ENCODE measurements at regions not wholly inside any gene's neighbourhood (a gene's known extent, or its start where the extent isn't known, plus 50 kb on each side); places are given as distances from the start of the nearest gene placed in this dataset.

DNA sequence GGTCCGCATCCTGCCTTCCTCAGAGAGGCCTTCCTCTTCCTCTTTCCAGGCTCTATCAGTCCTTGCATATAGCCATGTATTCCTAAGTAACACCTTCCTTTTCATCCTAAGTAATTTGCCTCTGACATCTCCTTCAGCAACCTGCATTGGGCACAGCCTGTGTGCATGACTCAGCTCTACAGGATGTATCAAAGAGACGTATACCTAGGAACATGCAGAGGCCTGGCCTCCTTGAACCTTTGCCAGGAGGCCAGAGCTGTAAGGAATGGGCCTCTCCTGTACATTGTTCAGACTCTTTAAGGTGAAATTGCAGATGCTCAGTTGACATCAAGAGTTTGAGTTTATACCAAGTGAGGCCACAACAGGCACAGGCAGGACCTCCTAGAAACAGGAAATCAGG lies 76.0 kb upstream of the CELF4 start:
- Histone ChIP-seq H3K4me3 (no peak overlapping the region), H3K27me3 (replicated peaks) (no peaks in the 10 kb centered on the region), H3K27ac (no peak overlapping the region), H3K9me3 (replicated peaks) (0 out of 2 replicates have a peak, but pooled peaks cover 3% of the 10 kb centered on the region), H3K4me1 (replicated peaks) (no peaks in the 10 kb centered on the region), H3K36me3 (no peaks in the 10 kb centered on the region)
- no peak for DNase-seq (ENCODE audit: low read depth in 1 of 2, low spot score in 2 of 2)

DNA sequence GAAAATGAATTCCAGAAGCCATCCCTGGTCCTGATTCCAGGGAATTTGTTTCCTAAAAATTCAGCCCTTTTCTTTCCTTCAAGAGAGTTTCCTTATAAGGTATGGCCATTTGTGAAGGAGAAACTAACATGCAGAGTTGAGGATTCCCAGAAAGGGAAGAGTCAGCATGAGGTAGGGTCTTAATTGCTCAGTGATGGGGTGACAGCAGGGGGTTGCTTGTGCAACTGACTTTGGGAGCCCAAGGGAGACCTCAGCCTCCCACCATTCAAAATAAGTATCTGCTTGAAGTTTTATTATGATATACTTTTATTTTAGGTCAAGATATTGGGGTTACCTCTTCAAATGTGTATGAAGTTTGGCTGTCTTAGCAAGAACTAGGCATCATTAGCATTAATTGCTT lies 74.9 kb upstream of the CELF4 start:
- no peak overlapping the region for H3K4me3 ChIP-seq
- no peaks in the 10 kb centered on the region for H3K4me1 ChIP-seq (replicated peaks)
- H3K9me3 ChIP-seq (replicated peaks), result peaks cover 3% of the 10 kb centered on the region; the same call in 1 of the 2 replicates
- no peak overlapping the region for H3K27ac ChIP-seq
- DNase-seq (ENCODE audit: low read depth in 1 of 2, low spot score in 2 of 2), result no peak
- no peaks in the 10 kb centered on the region for H3K36me3 ChIP-seq
- no peaks in the 10 kb centered on the region for H3K27me3 ChIP-seq (replicated peaks)

DNA sequence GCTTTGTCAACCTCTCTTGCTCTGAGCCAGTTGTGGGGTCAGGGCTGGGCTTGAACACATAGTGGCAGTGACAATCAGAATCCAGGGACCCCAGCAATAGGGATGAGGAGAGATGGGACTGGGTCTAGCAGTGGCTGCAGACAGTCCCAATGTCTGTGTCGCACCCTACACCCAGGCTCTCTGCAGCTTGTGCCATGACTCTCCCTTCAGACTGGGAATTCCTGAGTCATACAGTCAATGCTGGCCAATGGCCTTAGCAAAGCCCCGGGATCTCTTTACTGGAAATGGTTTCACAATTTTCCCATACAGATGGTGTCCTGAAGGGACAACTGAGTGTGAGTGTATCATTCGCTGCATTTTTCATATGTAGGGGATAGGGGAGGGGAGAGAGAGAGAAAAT lies 74.2 kb upstream of the CELF4 start:
- Histone ChIP-seq H3K36me3 (no peaks in the 10 kb centered on the region), H3K4me1 (replicated peaks) (no peaks in the 10 kb centered on the region), H3K27ac (no peak overlapping the region), H3K9me3 (replicated peaks) (peaks cover 3% of the 10 kb centered on the region; the same call in 1 of the 2 replicates), H3K4me3 (no peak overlapping the region), H3K27me3 (replicated peaks) (no peaks in the 10 kb centered on the region)
- DNase-seq (ENCODE audit: low read depth in 1 of 2, low spot score in 2 of 2), result no peak

DNA sequence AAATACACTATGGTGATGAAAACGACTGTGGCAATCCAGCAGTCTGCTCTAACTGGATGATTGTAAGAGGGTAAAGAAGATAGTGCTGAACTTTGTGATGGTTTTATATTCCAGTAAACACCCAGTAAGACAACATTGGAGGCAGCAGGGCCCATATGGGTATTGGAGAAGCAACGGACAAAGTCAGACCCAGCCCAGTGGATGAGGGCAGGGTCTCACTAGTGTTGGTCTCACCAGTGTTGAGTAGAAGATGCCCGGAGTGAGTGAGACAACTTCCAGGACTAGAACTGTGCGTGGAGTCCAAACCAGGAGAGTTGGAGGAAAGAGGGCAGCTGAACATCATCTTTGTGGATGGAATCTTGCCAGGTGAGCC lies 71.9 kb upstream of the CELF4 start:
- Histone ChIP-seq H3K27ac (no peak overlapping the region), H3K9me3 (replicated peaks) (peaks cover 2% of the 10 kb centered on the region; the same call in 1 of the 2 replicates), H3K36me3 (no peaks in the 10 kb centered on the region), H3K4me1 (replicated peaks) (no peaks in the 10 kb centered on the region), H3K27me3 (replicated peaks) (no peaks in the 10 kb centered on the region), H3K4me3 (no peak overlapping the region)
- no peak for DNase-seq (ENCODE audit: low read depth in 1 of 2, low spot score in 2 of 2)

DNA sequence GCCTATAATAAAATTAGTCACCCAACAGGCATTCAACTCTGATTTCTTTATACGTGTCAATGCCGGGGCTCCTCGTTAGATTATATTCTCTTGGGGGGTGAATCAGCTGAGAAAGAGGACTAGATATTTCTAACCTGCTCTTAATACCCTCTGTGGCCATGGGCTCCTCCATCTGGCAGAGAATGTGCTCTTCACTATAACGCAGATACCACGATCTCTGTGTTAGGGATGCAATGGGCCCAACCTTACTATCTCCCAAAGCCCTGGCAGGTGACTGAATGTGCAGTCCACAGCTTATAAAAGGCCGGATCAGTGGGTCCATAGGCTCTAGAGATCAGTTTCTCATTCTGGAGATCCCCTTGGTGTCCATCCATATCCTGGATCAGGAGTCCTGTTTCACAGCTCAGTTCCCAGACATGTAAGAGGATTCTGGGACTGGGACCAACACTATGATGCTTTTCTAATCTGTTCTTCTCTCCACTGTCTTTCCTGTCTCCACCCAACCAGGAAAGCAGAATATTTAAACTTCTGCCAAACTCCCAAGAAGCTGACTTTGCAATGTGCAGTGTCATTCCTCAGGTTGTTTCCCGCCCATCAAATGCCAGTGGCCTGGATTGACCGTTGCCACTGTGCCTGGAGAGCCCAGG lies 71.4 kb upstream of the CELF4 start:
- Histone ChIP-seq H3K27me3 (replicated peaks) (no peaks in the 10 kb centered on the region), H3K36me3 (no peaks in the 10 kb centered on the region), H3K4me1 (replicated peaks) (no peaks in the 10 kb centered on the region), H3K27ac (no peak overlapping the region), H3K4me3 (no peak overlapping the region), H3K9me3 (replicated peaks) (no peaks in the 10 kb centered on the region; the same call in 1 of the 2 replicates)
- DNase-seq (ENCODE audit: low read depth in 1 of 2, low spot score in 2 of 2), result no peak

DNA sequence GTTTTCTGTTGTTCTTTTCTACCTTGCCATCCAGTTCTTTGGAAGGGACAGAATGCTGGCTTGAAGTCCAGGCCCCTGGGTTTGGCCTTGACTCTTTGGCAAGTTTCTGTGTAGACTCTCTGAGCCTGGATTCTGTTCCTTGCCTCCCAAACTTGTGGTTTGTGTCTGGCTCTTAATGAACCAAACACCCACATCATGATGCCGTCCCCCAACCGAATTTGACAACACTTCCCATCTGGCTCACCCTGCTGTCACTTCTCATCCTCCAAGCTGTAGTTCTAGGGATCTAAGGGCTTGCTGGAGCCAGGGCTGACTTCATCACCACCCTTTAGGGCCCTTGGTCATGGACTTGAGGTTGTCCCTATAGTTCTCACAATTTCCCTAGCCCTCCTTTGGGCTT lies 68.9 kb upstream of the CELF4 start:
- no peak for DNase-seq (ENCODE audit: low read depth in 1 of 2, low spot score in 2 of 2)
- peaks cover 2% of the 10 kb centered on the region; the same call in 1 of the 2 replicates for H3K9me3 ChIP-seq (replicated peaks)
- H3K4me3 ChIP-seq, result no peak overlapping the region
- H3K36me3 ChIP-seq, result no peaks in the 10 kb centered on the region
- no peaks in the 10 kb centered on the region for H3K4me1 ChIP-seq (replicated peaks)
- H3K27ac ChIP-seq, result no peak overlapping the region
- H3K27me3 ChIP-seq (replicated peaks), result no peaks in the 10 kb centered on the region

DNA sequence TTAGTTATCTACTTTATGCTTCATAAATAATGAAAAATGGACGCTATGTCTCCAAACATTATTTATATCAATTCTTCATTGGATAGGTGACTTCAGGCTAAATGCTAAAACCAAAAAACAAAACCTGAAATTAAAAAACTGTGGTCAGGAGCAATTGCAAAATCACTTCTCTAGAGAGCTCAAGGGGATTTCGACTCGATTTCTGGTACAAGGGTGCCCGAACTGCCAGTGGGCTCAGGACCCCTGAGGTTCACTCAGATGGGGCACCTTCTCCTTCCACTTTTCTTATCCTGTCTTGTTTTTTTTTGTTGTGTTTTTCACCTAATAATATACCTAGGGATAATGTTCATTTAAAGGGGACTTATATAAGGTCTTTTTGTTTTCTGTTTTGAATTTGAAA lies 65.8 kb upstream of the CELF4 start:
- Histone ChIP-seq H3K27me3 (replicated peaks) (no peaks in the 10 kb centered on the region), H3K27ac (no peak overlapping the region), H3K36me3 (no peaks in the 10 kb centered on the region), H3K4me1 (replicated peaks) (no peaks in the 10 kb centered on the region), H3K4me3 (no peak overlapping the region), H3K9me3 (replicated peaks) (peaks cover 2% of the 10 kb centered on the region; the same call in 1 of the 2 replicates)
- no peak for DNase-seq (ENCODE audit: low read depth in 1 of 2, low spot score in 2 of 2)

DNA sequence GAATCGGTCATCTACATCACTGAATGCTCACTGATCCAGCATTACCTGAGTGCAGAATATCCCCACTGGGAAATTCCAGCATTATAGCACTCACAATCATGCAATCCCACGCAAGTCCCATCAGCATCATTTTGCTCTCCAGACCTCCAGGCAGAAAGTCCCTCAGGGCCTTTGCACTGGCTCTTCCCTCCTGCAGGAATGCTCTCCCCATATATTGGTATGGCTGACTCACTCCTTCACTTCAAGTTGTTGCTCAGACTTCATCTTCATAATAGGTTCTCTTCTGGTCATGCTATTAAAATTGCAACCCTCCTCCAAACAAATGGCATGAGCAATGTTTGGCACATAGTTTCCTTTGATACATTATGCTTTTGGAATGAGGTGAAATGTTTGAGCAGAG lies 64.7 kb upstream of the CELF4 start:
- Histone ChIP-seq H3K9me3 (replicated peaks) (peaks cover 2% of the 10 kb centered on the region; the same call in 1 of the 2 replicates), H3K4me1 (replicated peaks) (no peaks in the 10 kb centered on the region), H3K27me3 (replicated peaks) (no peaks in the 10 kb centered on the region), H3K4me3 (no peak overlapping the region), H3K27ac (no peak overlapping the region), H3K36me3 (no peaks in the 10 kb centered on the region)
- no peak for DNase-seq (ENCODE audit: low read depth in 1 of 2, low spot score in 2 of 2)

DNA sequence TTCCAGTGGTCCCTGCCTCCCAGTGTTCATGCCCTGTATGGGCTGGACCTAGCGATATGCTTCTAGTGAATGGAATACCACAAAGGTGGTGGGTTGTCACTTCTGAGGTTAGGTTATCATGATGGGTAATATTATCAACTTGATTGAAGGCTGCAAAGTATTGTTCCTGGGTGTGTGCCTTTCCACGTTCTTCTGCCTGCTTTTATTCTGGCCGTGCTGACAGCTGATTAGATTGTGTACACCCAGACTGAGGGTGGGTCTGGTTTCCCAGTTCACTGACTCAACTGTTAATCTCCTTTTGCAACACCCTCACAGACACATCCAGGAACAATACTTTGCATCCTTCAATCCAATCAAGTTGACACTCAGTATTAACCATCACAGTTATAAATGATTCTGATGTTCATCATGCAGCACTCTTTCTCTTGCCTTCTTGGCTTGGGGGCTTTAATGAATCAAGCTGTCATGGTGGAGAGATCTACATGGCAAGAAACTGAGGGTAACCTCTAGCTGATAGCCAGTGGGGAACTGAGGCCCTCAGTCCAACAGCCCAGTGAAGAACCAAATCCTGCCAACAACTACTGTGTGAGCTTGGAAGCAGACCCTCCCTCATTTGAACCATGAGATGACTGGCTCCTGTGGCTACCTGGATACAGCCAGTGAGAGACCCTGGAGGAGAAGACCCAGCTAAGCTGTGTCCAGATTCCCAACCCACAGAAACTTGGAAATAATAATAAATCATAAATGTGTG lies 63.0 kb upstream of the CELF4 start:
- H3K4me1 ChIP-seq (replicated peaks), result no peaks in the 10 kb centered on the region
- no peak overlapping the region for H3K27ac ChIP-seq
- H3K4me3 ChIP-seq, result no peak overlapping the region
- 0 out of 2 replicates have a peak, but pooled peaks cover 2% of the 10 kb centered on the region for H3K9me3 ChIP-seq (replicated peaks)
- no peaks in the 10 kb centered on the region for H3K36me3 ChIP-seq
- H3K27me3 ChIP-seq (replicated peaks), result no peaks in the 10 kb centered on the region
- no peak for DNase-seq (ENCODE audit: low read depth in 1 of 2, low spot score in 2 of 2)

DNA sequence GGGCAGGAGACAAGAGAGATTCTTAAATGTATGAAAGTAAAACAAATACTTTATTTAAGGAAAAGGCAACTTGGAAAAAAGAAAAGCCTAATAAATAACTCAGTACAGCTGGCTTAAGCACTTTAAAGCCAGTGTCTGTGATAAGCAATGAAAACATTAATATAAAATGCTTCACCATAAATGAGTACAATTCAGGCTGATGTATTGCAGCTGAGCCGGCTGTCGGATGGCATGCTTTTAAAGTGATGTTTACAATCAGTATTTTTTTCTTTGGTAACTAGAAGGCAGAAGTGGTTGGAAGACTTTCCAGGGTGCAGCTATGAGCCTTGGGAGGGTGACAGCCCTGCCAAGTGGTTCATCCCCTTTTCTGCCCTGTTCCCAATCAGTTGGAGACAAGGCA lies 58.7 kb upstream of the CELF4 start:
- H3K36me3 ChIP-seq, result no peaks in the 10 kb centered on the region
- no peaks in the 10 kb centered on the region for H3K27me3 ChIP-seq (replicated peaks)
- H3K4me3 ChIP-seq, result no peak overlapping the region
- H3K9me3 ChIP-seq (replicated peaks), result no peaks in the 10 kb centered on the region
- H3K27ac ChIP-seq, result no peak overlapping the region
- H3K4me1 ChIP-seq (replicated peaks), result no peaks in the 10 kb centered on the region
- DNase-seq (ENCODE audit: low read depth in 1 of 2, low spot score in 2 of 2), result no peak

DNA sequence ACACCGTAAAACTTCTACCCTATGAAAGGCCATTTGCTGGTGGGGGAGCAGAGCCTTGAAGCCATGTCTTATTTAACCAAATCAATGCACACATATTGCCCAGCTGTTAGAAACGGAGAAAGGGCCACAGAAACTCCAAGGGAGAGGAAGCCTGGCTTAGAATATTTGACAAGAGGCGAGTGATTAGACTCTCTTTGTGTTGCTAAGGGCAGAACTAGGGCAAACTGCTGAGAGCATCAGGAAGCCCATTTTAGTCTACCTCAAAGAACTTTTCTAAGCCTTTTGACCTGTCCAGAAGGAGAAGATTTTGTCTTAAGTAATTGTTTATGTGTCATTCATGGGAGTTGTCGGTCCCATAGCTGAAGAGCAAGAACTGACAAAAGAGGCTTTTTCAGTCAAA lies 54.4 kb upstream of the CELF4 start:
- H3K27ac ChIP-seq, result no peak overlapping the region
- H3K27me3 ChIP-seq (replicated peaks), result no peaks in the 10 kb centered on the region
- H3K4me1 ChIP-seq (replicated peaks), result no peaks in the 10 kb centered on the region
- H3K9me3 ChIP-seq (replicated peaks), result no peaks in the 10 kb centered on the region
- DNase-seq (ENCODE audit: low read depth in 1 of 2, low spot score in 2 of 2), result no peak
- H3K4me3 ChIP-seq, result no peak overlapping the region
- no peaks in the 10 kb centered on the region for H3K36me3 ChIP-seq

DNA sequence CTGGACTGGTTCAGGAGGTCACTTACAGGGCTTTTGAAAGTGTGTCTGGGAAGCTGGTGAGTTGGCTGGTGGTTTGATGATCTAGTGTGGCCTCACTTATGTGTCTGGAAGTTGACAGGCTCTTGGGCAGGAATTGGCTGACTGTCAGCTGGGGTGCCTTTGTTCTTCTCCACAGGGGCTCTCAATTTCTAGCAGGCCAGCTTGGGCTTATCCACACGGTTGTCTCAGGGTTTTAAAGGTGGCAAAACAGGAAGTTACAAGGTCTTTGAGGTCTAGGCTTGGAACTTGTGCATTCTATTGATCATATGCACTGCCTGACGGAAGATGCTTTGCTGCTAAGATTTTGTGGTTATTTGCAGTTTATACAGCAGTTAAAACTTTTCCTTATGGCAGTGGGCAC lies 52.0 kb upstream of the CELF4 start:
- H3K9me3 ChIP-seq (replicated peaks), result 0 out of 2 replicates have a peak, but pooled peaks cover 3% of the 10 kb centered on the region
- H3K36me3 ChIP-seq, result no peaks in the 10 kb centered on the region
- H3K27me3 ChIP-seq (replicated peaks), result no peaks in the 10 kb centered on the region
- H3K4me3 ChIP-seq, result no peak overlapping the region
- H3K4me1 ChIP-seq (replicated peaks), result no peaks in the 10 kb centered on the region
- DNase-seq (ENCODE audit: low read depth in 1 of 2, low spot score in 2 of 2), result no peak
- H3K27ac ChIP-seq, result no peak overlapping the region
